Neural cell (in vitro differentiated cells): ENCODE measurements at regions not wholly inside any gene's neighbourhood (a gene's known extent, or its start where the extent isn't known, plus 50 kb on each side); places are given as distances from the start of the nearest gene placed in this dataset.
"Not testable (repeated sequence)": the region's sequence is repeated elsewhere in the genome, so short reads cannot be mapped to it uniquely, and the experiment has no call there.

Source experiments
- MXI1 ChIP-seq: fragments of 450-650 bp; conservative IDR thresholded peaks from 2 replicates; pipeline ENCODE4 v1.6.1; 2014; ENCODE audit warnings: antibody characterized with exemption, mild to moderate bottlenecking; ENCODE audit not compliant: poor library complexity, severe bottlenecking
- POLR2AphosphoS5 ChIP-seq: IDR thresholded peaks from 2 replicates; pipeline ENCODE4 v1.6.1; 2012
- REST ChIP-seq: IDR thresholded peaks from 2 replicates; pipeline ENCODE4 v1.6.1; 2012; ENCODE audit warnings: borderline replicate concordance
- TAF1 ChIP-seq: IDR thresholded peaks from 2 replicates; pipeline ENCODE4 v1.6.1; 2012; ENCODE audit warnings: low read depth
- TF ChIP-seq, protein P1 (sequence below): fragments of 450-650 bp; IDR thresholded peaks from 2 replicates; pipeline ENCODE4 v1.5.1; 2014; ENCODE audit warnings: antibody characterized with exemption, mild to moderate bottlenecking, moderate library complexity; ENCODE audit not compliant: poor library complexity, severe bottlenecking

DNA sequence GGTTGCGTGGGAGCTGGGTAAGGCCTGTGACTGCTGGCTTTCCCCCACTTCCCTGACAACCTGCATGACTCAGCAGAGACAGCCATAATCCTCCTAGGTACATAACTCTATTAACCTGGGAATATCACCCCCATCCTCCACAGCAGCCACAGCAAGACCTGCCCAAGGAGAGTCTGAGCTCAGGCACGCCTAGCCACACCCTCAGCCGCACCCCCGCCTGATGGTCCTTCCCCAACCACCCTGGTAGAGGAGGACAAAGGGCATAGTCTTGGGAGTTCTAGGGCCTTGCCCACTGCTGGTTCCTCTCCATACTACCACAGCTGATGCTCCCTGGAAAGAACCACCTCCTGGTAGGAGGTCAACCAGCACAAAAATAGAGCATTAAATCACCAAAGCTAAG is 965.4 kb downstream of the TSN start:
- not testable (repeated sequence) for TF ChIP-seq MXI1, REST, TAF1, POLR2AphosphoS5
- TF ChIP-seq, protein P1, sequence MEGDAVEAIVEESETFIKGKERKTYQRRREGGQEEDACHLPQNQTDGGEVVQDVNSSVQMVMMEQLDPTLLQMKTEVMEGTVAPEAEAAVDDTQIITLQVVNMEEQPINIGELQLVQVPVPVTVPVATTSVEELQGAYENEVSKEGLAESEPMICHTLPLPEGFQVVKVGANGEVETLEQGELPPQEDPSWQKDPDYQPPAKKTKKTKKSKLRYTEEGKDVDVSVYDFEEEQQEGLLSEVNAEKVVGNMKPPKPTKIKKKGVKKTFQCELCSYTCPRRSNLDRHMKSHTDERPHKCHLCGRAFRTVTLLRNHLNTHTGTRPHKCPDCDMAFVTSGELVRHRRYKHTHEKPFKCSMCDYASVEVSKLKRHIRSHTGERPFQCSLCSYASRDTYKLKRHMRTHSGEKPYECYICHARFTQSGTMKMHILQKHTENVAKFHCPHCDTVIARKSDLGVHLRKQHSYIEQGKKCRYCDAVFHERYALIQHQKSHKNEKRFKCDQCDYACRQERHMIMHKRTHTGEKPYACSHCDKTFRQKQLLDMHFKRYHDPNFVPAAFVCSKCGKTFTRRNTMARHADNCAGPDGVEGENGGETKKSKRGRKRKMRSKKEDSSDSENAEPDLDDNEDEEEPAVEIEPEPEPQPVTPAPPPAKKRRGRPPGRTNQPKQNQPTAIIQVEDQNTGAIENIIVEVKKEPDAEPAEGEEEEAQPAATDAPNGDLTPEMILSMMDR = not testable (repeated sequence)
